Adrenal gland (tissue), 9 donors: ENCODE measurements at regions not wholly inside any gene's neighbourhood (a gene's known extent, or its start where the extent isn't known, plus 50 kb on each side); places are given as distances from the start of the nearest gene placed in this dataset.

Experiments used
- DNase-seq, 7 donors: peaks; one replicate each; pipeline ENCODE4 v3.0.0-alpha.2; 2019 to 2020
- H3K27ac ChIP-seq, 5 donors: fragments of 200-600 bp; sonication (generic) in 4 of 5; 1 replicate in 3 of 5; 2 replicates in 2 of 5; pipeline versions ENCODE4 v1.5.1 to v1.8.0; 2016 to 2020; ENCODE audit warnings: mild to moderate bottlenecking in 1 of 5
- H3K27me3 ChIP-seq: fragments of 200-600 bp; 2 replicates; pipeline ENCODE4 v1.8.0; 2021
- H3K36me3 ChIP-seq, 2 donors: fragments of 200-600 bp; replicated peaks in 1 of 2; 1 replicate in 1 of 2; 2 replicates in 1 of 2; pipeline versions ENCODE4 v1.5.1 to v1.8.0; 2018 to 2022
- H3K4me1 ChIP-seq, 2 donors: fragments of 200-600 bp; replicated peaks in 1 of 2; 1 replicate in 1 of 2; 2 replicates in 1 of 2; pipeline versions ENCODE4 v1.5.1 to v1.8.0; 2018 to 2021
- H3K4me3 ChIP-seq, 4 donors: fragments of 200-600 bp; sonication (generic) in 3 of 4; one replicate each; pipeline ENCODE4 v1.5.1; 2016 to 2018
- H3K9me3 ChIP-seq, 3 donors: fragments of 200-600 bp; sonication (generic) in 1 of 3; replicated peaks in 1 of 3; 1 replicate in 2 of 3; 2 replicates in 1 of 3; pipeline versions ENCODE4 v1.5.1 to v1.8.0; 2016 to 2021
- CTCF ChIP-seq, 6 experiments: fragments of 450-650 bp in 4 of 6; fragments of 200-600 bp in 2 of 6; sonication (generic) in 1 of 6; IDR thresholded peaks; 1 replicate in 5 of 6; 2 replicates in 1 of 6; pipeline versions ENCODE4 v1.5.1 to v1.8.0; 2016 to 2021; ENCODE audit warnings: antibody characterized with exemption in 6 of 6, mild to moderate bottlenecking in 2 of 6, moderate library complexity in 1 of 6
- POLR2A ChIP-seq, 2 donors: fragments of 450-650 bp; IDR thresholded peaks; one replicate each; pipeline ENCODE4 v1.6.1; 2017; ENCODE audit warnings: antibody characterized with exemption in 2 of 2, mild to moderate bottlenecking in 2 of 2, moderate library complexity in 1 of 2
- WGBS, 4 donors: extraction: QIAGEN DNeasy Blood & Tissue Kit in 2 of 4; methylation state at CpG; one replicate each; pipeline versions ENCODE4 v1.1.5 to v1.1.7; 2013 to 2017; 5-methylcytosine and 5-hydroxymethylcytosine counted together
- intact Hi-C, 2 donors: fragments of 100-400 bp; cut with DNase I; formaldehyde crosslinking; loops; one replicate each; pipeline versions ENCODE4 v1.14.1 to v1.15.0; 2022 to 2023
- donor health status: healthy with polysubstance abuse.
- donor health status: Bipolar disorder and iron deficiency.
- donor health status: DM: yes; HTN: yes; CAD: no.
- donor health status: DM: no; HTN: no; CAD: no.
- donor health status: DM: no; HTN: no; CAD: no.

GRCh38 chrY:19232276-19232994, 458.9 kb upstream of the HSFY2 start:
- H3K36me3 ChIP-seq, result no peaks in the 10 kb centered on the region
- no peak for DNase-seq
- 49 to 72% methylated on average over 6 to 9 of the region's 9 CpGs; no CpG with 5 or more reads in 2 of the 4 donors for WGBS, 4 donors
- H3K9me3 ChIP-seq, result no peaks in the 10 kb centered on the region
- TF ChIP-seq POLR2A (IDR thresholded peaks at IDR 0.05) (no peak), CTCF (IDR thresholded peaks at IDR 0.05) (no peak)
- H3K4me1 ChIP-seq, result no peaks in the 10 kb centered on the region
- H3K27me3 ChIP-seq, result no peaks in the 10 kb centered on the region
- H3K4me3 ChIP-seq, result no peak overlapping the region
- intact Hi-C loops, result no loop called here
- H3K27ac ChIP-seq, result no peak overlapping the region

- no peak for TF ChIP-seq CTCF (IDR thresholded peaks at IDR 0.05)
- TF ChIP-seq POLR2A (IDR thresholded peaks at IDR 0.05), result no peak
- WGBS, 4 donors, result 77% methylated on average over 1 of the region's 1 CpG; no CpG with 5 or more reads in 3 of the 4 donors
- intact Hi-C loops, result no loop called here
- no peaks in the 10 kb centered on the region for H3K4me1 ChIP-seq
- H3K36me3 ChIP-seq, result no peaks in the 10 kb centered on the region
- DNase-seq, result no peak
- no peak overlapping the region for H3K27ac ChIP-seq
- no peaks in the 10 kb centered on the region for H3K9me3 ChIP-seq
- no peaks in the 10 kb centered on the region for H3K27me3 ChIP-seq
- no peak overlapping the region for H3K4me3 ChIP-seq
Measured at GRCh38 chrY:19220784-19221183, 447.2 kb upstream of the HSFY2 start.

- TF ChIP-seq POLR2A (IDR thresholded peaks at IDR 0.05) (no peak), CTCF (IDR thresholded peaks at IDR 0.05) (no peak)
- no peak overlapping the region for H3K4me3 ChIP-seq
- intact Hi-C loops, result no loop called here
- H3K27ac ChIP-seq, result no peak overlapping the region
- WGBS, 4 donors, result 64 to 71% methylated on average over 2 of the region's 2 CpGs; no CpG with 5 or more reads in 2 of the 4 donors
- no peak for DNase-seq
- H3K4me1 ChIP-seq, result no peaks in the 10 kb centered on the region
- no peaks in the 10 kb centered on the region for H3K27me3 ChIP-seq
- no peaks in the 10 kb centered on the region for H3K36me3 ChIP-seq
- H3K9me3 ChIP-seq, result no peaks in the 10 kb centered on the region
Measured at GRCh38 chrY:19208915-19209314, 435.4 kb upstream of the HSFY2 start.

- Histone ChIP-seq H3K9me3 (no peaks in the 10 kb centered on the region), H3K27ac (no peak overlapping the region), H3K36me3 (no peaks in the 10 kb centered on the region), H3K4me1 (no peaks in the 10 kb centered on the region), H3K27me3 (no peaks in the 10 kb centered on the region), H3K4me3 (no peak overlapping the region)
- WGBS, 4 donors, result 84 to 100% methylated on average over 1 of the region's 1 CpG; no CpG with 5 or more reads in 2 of the 4 donors
- intact Hi-C loops, result no loop called here
- TF ChIP-seq CTCF (IDR thresholded peaks at IDR 0.05) (no peak), POLR2A (IDR thresholded peaks at IDR 0.05) (no peak)
- DNase-seq, result no peak
Measured at GRCh38 chrY:19207048-19207447, 433.5 kb upstream of the HSFY2 start.
